GM12878 (cell line): ENCODE measurements at regions not wholly inside any gene's neighbourhood (a gene's known extent, or its start where the extent isn't known, plus 50 kb on each side); places are given as distances from the start of the nearest gene placed in this dataset.

ENCODE experiments used
- ATAC-seq: fragments of 200-7000 bp; cut with Tn5 transposase; 3 replicates; pipeline ENCODE4 v1.9.1; 2020; ENCODE audit warnings: mild to moderate bottlenecking, moderate library complexity
- BruUV-seq: library from RNA; stranded (reverse); fragments of 400-500 nt; replicated peaks from 2 replicates; lab custom pipeline; 2021; lab: Mats Ljungman, UMichigan
- CTCF ChIA-PET: fragments of 300-600 bp; sonication (Branson Sonifier 250); formaldehyde crosslinking; extraction: SDS; loops from one replicate; lab custom pipeline; 2021; ENCODE audit warnings: inconsistent platforms; lab: Yijun Ruan, JAX
- POLR2A ChIA-PET: fragments of 350-600 bp; formaldehyde crosslinking; extraction: SDS; loops from one replicate; lab custom pipeline; 2021; ENCODE audit warnings: inconsistent platforms; lab: Charles Lee
- RAD21 ChIA-PET: fragments of 300-600 bp; sonication (Branson Sonifier 250); formaldehyde crosslinking; loops from one replicate; lab custom pipeline; 2023; ENCODE audit warnings: antibody characterized with exemption; ENCODE audit not compliant: unreplicated experiment; lab: Charles Lee
- SMC1A ChIA-PET: fragments of 300-600 bp; sonication (Branson Sonifier 250); formaldehyde crosslinking; loops from one replicate; lab custom pipeline; 2023; ENCODE audit not compliant: unreplicated experiment, uncharacterized antibody; lab: Charles Lee
- DNase-seq: peaks from one replicate; pipeline ENCODE4 v3.0.0-alpha.2; 2011; ENCODE audit warnings: low read depth, low spot score
- FAIRE-seq: peaks from 3 replicates; lab custom pipeline; 2011; peaks lifted over from hg19 to GRCh38; lab: Jason Lieb, UNC
- H2AFZ ChIP-seq: 2 replicates; pipeline ENCODE4 v1.6.0; 2011; ENCODE audit warnings: low read depth, low read length, control low read depth; ENCODE audit not compliant: control insufficient read depth
- H3K27ac ChIP-seq: 2 replicates; pipeline ENCODE4 v1.5.1; 2011; ENCODE audit warnings: control low read depth; ENCODE audit not compliant: control insufficient read depth, insufficient read depth
- H3K27me3 ChIP-seq, 2 experiments: replicated peaks in 1 of 2; 2 replicates each; pipeline versions ENCODE4 v1.6.0 to v1.6.1; 2011; ENCODE audit warnings: low read length in 1 of 2; ENCODE audit not compliant: control insufficient read depth in 2 of 2, insufficient read depth in 2 of 2
- H3K36me3 ChIP-seq, 2 experiments: 2 replicates each; pipeline ENCODE4 v1.5.1; 2011; ENCODE audit warnings: low read length in 1 of 2; ENCODE audit not compliant: control insufficient read depth in 2 of 2, insufficient read depth in 2 of 2
- H3K4me1 ChIP-seq: 2 replicates; pipeline ENCODE4 v1.6.1; 2011; ENCODE audit warnings: mild to moderate bottlenecking, low read length, moderate library complexity, mixed read lengths; ENCODE audit not compliant: control insufficient read depth, insufficient read depth
- H3K4me2 ChIP-seq: 2 replicates; pipeline ENCODE4 v1.6.0; 2011; ENCODE audit warnings: control low read depth; ENCODE audit not compliant: control insufficient read depth, insufficient read depth
- H3K4me3 ChIP-seq: fragments of 200-600 bp; sonication (generic); 2 replicates; pipeline ENCODE4 v1.5.1; 2016
- H3K79me2 ChIP-seq: 2 replicates; pipeline ENCODE4 v1.6.0; 2011; ENCODE audit warnings: low read length; ENCODE audit not compliant: control insufficient read depth, insufficient read depth
- H3K9ac ChIP-seq: 2 replicates; pipeline ENCODE4 v1.8.0; 2011; ENCODE audit warnings: low read length, control low read depth, mixed read lengths; ENCODE audit not compliant: control insufficient read depth, insufficient read depth
- H3K9me3 ChIP-seq: replicated peaks from 3 replicates; pipeline ENCODE4 v1.5.1; 2011; ENCODE audit warnings: mild to moderate bottlenecking, low read length; ENCODE audit not compliant: control insufficient read depth, insufficient read depth
- H4K20me1 ChIP-seq: 2 replicates; pipeline ENCODE4 v1.6.0; 2011; ENCODE audit not compliant: control insufficient read depth, insufficient read depth
- ASH2L ChIP-seq: fragments of 300-600, 200-600 bp; sonication (generic); IDR thresholded peaks from 2 replicates; pipeline ENCODE4 v1.6.1; 2017; ENCODE audit warnings: low read depth, mild to moderate bottlenecking, borderline replicate concordance
- DPF2 ChIP-seq: fragments of 450-650 bp; IDR thresholded peaks from 2 replicates; pipeline ENCODE4 v1.6.1; 2017; ENCODE audit warnings: mild to moderate bottlenecking
- HDGF ChIP-seq: fragments of 450-650 bp; IDR thresholded peaks from 2 replicates; pipeline ENCODE4 v1.6.1; 2016; ENCODE audit warnings: antibody characterized with exemption
- IKZF2 ChIP-seq, 2 experiments: fragments of 450-650 bp; IDR thresholded peaks; 2 replicates each; pipeline ENCODE4 v1.6.1; 2017; ENCODE audit warnings: mild to moderate bottlenecking in 2 of 2, moderate library complexity in 2 of 2
- PML ChIP-seq: IDR thresholded peaks from 2 replicates; pipeline ENCODE4 v1.6.1; 2012; ENCODE audit warnings: low read length, inconsistent platforms
- TAF1 ChIP-seq: IDR thresholded peaks from 2 replicates; pipeline ENCODE4 v1.6.1; 2011; ENCODE audit warnings: mild to moderate bottlenecking, low read depth, low read length, borderline replicate concordance
- TARDBP ChIP-seq: IDR thresholded peaks from 2 replicates; pipeline ENCODE4 v1.6.1; 2016; ENCODE audit warnings: borderline replicate concordance
- TCF7 ChIP-seq: IDR thresholded peaks from 2 replicates; pipeline ENCODE4 v1.6.1; 2014; ENCODE audit warnings: antibody characterized with exemption, borderline replicate concordance
- whole genome bisulfite sequencing: methylation state at CpG from one replicate; pipeline ENCODE4 v1.1.6; 2016; ENCODE audit warnings: low lambda C conversion rate; ENCODE audit not compliant: insufficient replicate concordance, insufficient coverage; ENCODE audit errors: missing lambda C conversion rate; 5-methylcytosine and 5-hydroxymethylcytosine counted together
- in situ Hi-C: fragments of 300-500 bp; cut with MboI; formaldehyde crosslinking; loops from 9 replicates; pipeline ENCODE4 v1.14.3; 2018; ENCODE audit warnings: mixed read lengths
- intact Hi-C: fragments of 100-400 bp; cut with micrococcal nuclease; formaldehyde crosslinking; loops from one replicate; pipeline ENCODE4 v1.14.2; 2022; ENCODE audit not compliant: unreplicated experiment
- TF ChIP-seq, protein P1 (sequence below): fragments of 450-650 bp; IDR thresholded peaks from 2 replicates; pipeline ENCODE4 v1.6.1; 2017; ENCODE audit warnings: mild to moderate bottlenecking, low read depth, inconsistent platforms; ENCODE audit not compliant: poor library complexity, severe bottlenecking

DNA sequence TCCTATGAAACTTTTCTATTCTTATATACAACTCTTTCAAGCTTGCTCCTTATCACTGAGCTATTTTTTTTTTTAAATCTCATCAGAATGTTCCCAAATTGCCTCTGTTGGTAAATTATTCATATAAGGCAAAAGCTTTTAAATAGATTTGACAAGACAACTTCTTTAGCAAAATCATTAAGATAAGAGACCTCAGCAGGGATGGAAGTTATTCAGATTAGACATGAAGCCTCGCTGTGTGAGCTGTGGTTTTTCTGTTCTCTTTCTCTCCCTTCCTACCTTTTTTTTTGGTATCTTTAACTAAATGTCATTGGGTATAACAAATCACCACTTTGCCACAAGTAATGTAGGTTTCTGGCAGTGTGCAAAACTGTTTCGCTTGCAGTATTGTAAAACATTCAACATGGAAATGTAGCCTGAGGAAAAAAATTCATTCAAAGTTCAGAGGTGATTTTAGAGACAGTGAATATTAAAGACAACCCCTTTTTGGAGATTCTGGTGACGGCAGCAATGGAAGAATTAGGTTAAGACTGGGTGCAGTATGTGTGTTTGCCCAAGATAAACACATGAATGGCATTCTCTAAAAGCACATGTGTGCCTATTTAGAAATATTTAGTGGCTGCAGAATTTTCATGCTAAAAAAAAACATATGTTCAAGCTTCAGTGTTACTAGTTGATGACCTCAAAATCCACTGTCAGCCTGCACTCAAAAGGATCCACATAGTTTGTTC, 467.1 kb downstream of the ZNF608 start:
- ATAC-seq = no peak
- no peaks in the 10 kb centered on the region; a peak in 1 of 4 replicates for H3K27me3 ChIP-seq
- TF ChIP-seq TARDBP (no peak), IKZF2 (IDR thresholded peaks at IDR 0.05) (no peak), HDGF (no peak), TCF7 (no peak), DPF2 (no peak), ASH2L (no peak), PML (no peak), TAF1 (no peak)
- TF ChIP-seq, protein P1, sequence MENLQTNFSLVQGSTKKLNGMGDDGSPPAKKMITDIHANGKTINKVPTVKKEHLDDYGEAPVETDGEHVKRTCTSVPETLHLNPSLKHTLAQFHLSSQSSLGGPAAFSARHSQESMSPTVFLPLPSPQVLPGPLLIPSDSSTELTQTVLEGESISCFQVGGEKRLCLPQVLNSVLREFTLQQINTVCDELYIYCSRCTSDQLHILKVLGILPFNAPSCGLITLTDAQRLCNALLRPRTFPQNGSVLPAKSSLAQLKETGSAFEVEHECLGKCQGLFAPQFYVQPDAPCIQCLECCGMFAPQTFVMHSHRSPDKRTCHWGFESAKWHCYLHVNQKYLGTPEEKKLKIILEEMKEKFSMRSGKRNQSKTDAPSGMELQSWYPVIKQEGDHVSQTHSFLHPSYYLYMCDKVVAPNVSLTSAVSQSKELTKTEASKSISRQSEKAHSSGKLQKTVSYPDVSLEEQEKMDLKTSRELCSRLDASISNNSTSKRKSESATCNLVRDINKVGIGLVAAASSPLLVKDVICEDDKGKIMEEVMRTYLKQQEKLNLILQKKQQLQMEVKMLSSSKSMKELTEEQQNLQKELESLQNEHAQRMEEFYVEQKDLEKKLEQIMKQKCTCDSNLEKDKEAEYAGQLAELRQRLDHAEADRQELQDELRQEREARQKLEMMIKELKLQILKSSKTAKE = no peak
- TF ChIP-seq, all 136 proteins: peak for 0
- WGBS = 35% methylated on average over 3 of the region's 3 CpGs
- intact Hi-C loops (no loop called here), in situ Hi-C loops (no loop called here)
- Histone ChIP-seq H3K4me1 (no peaks in the 10 kb centered on the region), H3K4me3 (no peak overlapping the region), H3K4me2 (no peak overlapping the region), H3K79me2 (no peaks in the 10 kb centered on the region), H3K9ac (no peak overlapping the region), H3K36me3 (no peaks in the 10 kb centered on the region), H4K20me1 (no peaks in the 10 kb centered on the region), H2AFZ (no peak overlapping the region), H3K27ac (no peak overlapping the region), H3K9me3 (no peaks in the 10 kb centered on the region)
- POLR2A ChIA-PET = no interaction called here
- FAIRE-seq (no peak), DNase-seq (no peak)
- RAD21 ChIA-PET = no interaction called here
- SMC1A ChIA-PET = interaction anchor here (0.6 to 0.7 kb wide), 2 partner anchors 15 to 1431 kb away, joined by 4 read pairs; no protein-coding TSS in a partner anchor
- CTCF ChIA-PET = no interaction called here
- BruUV-seq = no TSS peak
